ENCODE measurements at regions not wholly inside any gene's neighbourhood (a gene's known extent, or its start where the extent isn't known, plus 50 kb on each side); places are given as distances from the start of the nearest gene placed in this dataset.
"Not testable (repeated sequence)": the region's sequence is repeated elsewhere in the genome, so short reads cannot be mapped to it uniquely, and the experiment has no call there.

- Histone ChIP-seq H3K27me3 (ENCODE audit: low read depth, low read length) (no peaks in the 10 kb centered on the region), H3K9me3 (ENCODE audit: control insufficient read depth in 1 of 2, low read length in 2 of 2) (no peaks in the 10 kb centered on the region), H3K4me1 (ENCODE audit: control insufficient read depth in 1 of 2, insufficient read depth in 2 of 2, low read length in 2 of 2) (no peaks in the 10 kb centered on the region), H3K27ac (ENCODE audit: low read length) (no peak overlapping the region), H3K36me3 (ENCODE audit: control insufficient read depth in 1 of 2, insufficient read depth in 2 of 2, low read length in 2 of 2) (no peaks in the 10 kb centered on the region), H3K4me3 (ENCODE audit: low read depth in 1 of 2, low read length in 2 of 2) (no peak overlapping the region)
These were observed 1415.1 kb downstream of the KCNT2 start for GRCh38 chr1:195193134-195193533.

- H3K27me3 ChIP-seq (ENCODE audit: low read depth, low read length): no peaks in the 10 kb centered on the region
- no peaks in the 10 kb centered on the region for H3K36me3 ChIP-seq (ENCODE audit: control insufficient read depth in 1 of 2, insufficient read depth in 2 of 2, low read length in 2 of 2)
- H3K4me1 ChIP-seq (ENCODE audit: control insufficient read depth in 1 of 2, insufficient read depth in 2 of 2, low read length in 2 of 2): no peaks in the 10 kb centered on the region
- H3K4me3 ChIP-seq (ENCODE audit: low read depth in 1 of 2, low read length in 2 of 2): no peak overlapping the region
- no peaks in the 10 kb centered on the region for H3K9me3 ChIP-seq (ENCODE audit: control insufficient read depth in 1 of 2, low read length in 2 of 2)
- no peak overlapping the region for H3K27ac ChIP-seq (ENCODE audit: low read length)
These were observed 1419.4 kb downstream of the KCNT2 start for GRCh38 chr1:195188821-195189220.

- Histone ChIP-seq H3K9me3 (ENCODE audit: control insufficient read depth in 1 of 2, low read length in 2 of 2) (no peaks in the 10 kb centered on the region), H3K4me1 (ENCODE audit: control insufficient read depth in 1 of 2, insufficient read depth in 2 of 2, low read length in 2 of 2) (no peaks in the 10 kb centered on the region), H3K27ac (ENCODE audit: low read length) (no peak overlapping the region), H3K27me3 (ENCODE audit: low read depth, low read length) (no peaks in the 10 kb centered on the region), H3K36me3 (ENCODE audit: control insufficient read depth in 1 of 2, insufficient read depth in 2 of 2, low read length in 2 of 2) (no peaks in the 10 kb centered on the region), H3K4me3 (ENCODE audit: low read depth in 1 of 2, low read length in 2 of 2) (no peak overlapping the region)
These were observed 1421.7 kb downstream of the KCNT2 start for GRCh38 chr1:195186544-195186943.

GRCh38 chr1:195185736-195186135, 1422.5 kb downstream of the KCNT2 start:
- Histone ChIP-seq H3K4me1 (ENCODE audit: control insufficient read depth in 1 of 2, insufficient read depth in 2 of 2, low read length in 2 of 2) (no peaks in the 10 kb centered on the region), H3K27ac (ENCODE audit: low read length) (no peak overlapping the region), H3K27me3 (ENCODE audit: low read depth, low read length) (no peaks in the 10 kb centered on the region), H3K36me3 (ENCODE audit: control insufficient read depth in 1 of 2, insufficient read depth in 2 of 2, low read length in 2 of 2) (no peaks in the 10 kb centered on the region), H3K4me3 (ENCODE audit: low read depth in 1 of 2, low read length in 2 of 2) (no peak overlapping the region), H3K9me3 (ENCODE audit: control insufficient read depth in 1 of 2, low read length in 2 of 2) (no peaks in the 10 kb centered on the region)

GRCh38 chr1:195185321-195185720, 1422.9 kb downstream of the KCNT2 start:
- H3K27ac ChIP-seq (ENCODE audit: low read length): no peak overlapping the region
- no peaks in the 10 kb centered on the region for H3K4me1 ChIP-seq (ENCODE audit: control insufficient read depth in 1 of 2, insufficient read depth in 2 of 2, low read length in 2 of 2)
- H3K27me3 ChIP-seq (ENCODE audit: low read depth, low read length): no peaks in the 10 kb centered on the region
- no peak overlapping the region for H3K4me3 ChIP-seq (ENCODE audit: low read depth in 1 of 2, low read length in 2 of 2)
- no peaks in the 10 kb centered on the region for H3K9me3 ChIP-seq (ENCODE audit: control insufficient read depth in 1 of 2, low read length in 2 of 2)
- no peaks in the 10 kb centered on the region for H3K36me3 ChIP-seq (ENCODE audit: control insufficient read depth in 1 of 2, insufficient read depth in 2 of 2, low read length in 2 of 2)

GRCh38 chr1:195173753-195174152, 1434.5 kb downstream of the KCNT2 start:
- no peaks in the 10 kb centered on the region for H3K9me3 ChIP-seq (ENCODE audit: control insufficient read depth in 1 of 2, low read length in 2 of 2)
- H3K4me3 ChIP-seq (ENCODE audit: low read depth in 1 of 2, low read length in 2 of 2): no peak overlapping the region
- H3K27me3 ChIP-seq (ENCODE audit: low read depth, low read length): no peaks in the 10 kb centered on the region
- H3K36me3 ChIP-seq (ENCODE audit: control insufficient read depth in 1 of 2, insufficient read depth in 2 of 2, low read length in 2 of 2): no peaks in the 10 kb centered on the region
- no peaks in the 10 kb centered on the region for H3K4me1 ChIP-seq (ENCODE audit: control insufficient read depth in 1 of 2, insufficient read depth in 2 of 2, low read length in 2 of 2)
- no peak overlapping the region for H3K27ac ChIP-seq (ENCODE audit: low read length)

- not testable (repeated sequence) for H3K4me3 ChIP-seq (ENCODE audit: low read depth in 1 of 2, low read length in 2 of 2); H3K27me3 ChIP-seq (ENCODE audit: low read depth, low read length); H3K36me3 ChIP-seq (ENCODE audit: control insufficient read depth in 1 of 2, insufficient read depth in 2 of 2, low read length in 2 of 2); H3K27ac ChIP-seq (ENCODE audit: low read length); H3K4me1 ChIP-seq (ENCODE audit: control insufficient read depth in 1 of 2, insufficient read depth in 2 of 2, low read length in 2 of 2); H3K9me3 ChIP-seq (ENCODE audit: control insufficient read depth in 1 of 2, low read length in 2 of 2)
These were observed 1448.4 kb downstream of the KCNT2 start for GRCh38 chr1:195159795-195160194.

- H3K27me3 ChIP-seq (ENCODE audit: low read depth, low read length): no peaks in the 10 kb centered on the region
- no peaks in the 10 kb centered on the region for H3K4me1 ChIP-seq (ENCODE audit: control insufficient read depth in 1 of 2, insufficient read depth in 2 of 2, low read length in 2 of 2)
- no peak overlapping the region for H3K27ac ChIP-seq (ENCODE audit: low read length)
- no peaks in the 10 kb centered on the region for H3K9me3 ChIP-seq (ENCODE audit: control insufficient read depth in 1 of 2, low read length in 2 of 2)
- no peaks in the 10 kb centered on the region for H3K36me3 ChIP-seq (ENCODE audit: control insufficient read depth in 1 of 2, insufficient read depth in 2 of 2, low read length in 2 of 2)
- no peak overlapping the region for H3K4me3 ChIP-seq (ENCODE audit: low read depth in 1 of 2, low read length in 2 of 2)
These were observed 1450.1 kb downstream of the KCNT2 start for GRCh38 chr1:195158091-195158490.

- no peak overlapping the region for H3K4me3 ChIP-seq (ENCODE audit: low read depth in 1 of 2, low read length in 2 of 2)
- H3K9me3 ChIP-seq (ENCODE audit: control insufficient read depth in 1 of 2, low read length in 2 of 2): no peaks in the 10 kb centered on the region
- H3K36me3 ChIP-seq (ENCODE audit: control insufficient read depth in 1 of 2, insufficient read depth in 2 of 2, low read length in 2 of 2): no peaks in the 10 kb centered on the region
- H3K4me1 ChIP-seq (ENCODE audit: control insufficient read depth in 1 of 2, insufficient read depth in 2 of 2, low read length in 2 of 2): no peaks in the 10 kb centered on the region
- no peaks in the 10 kb centered on the region for H3K27me3 ChIP-seq (ENCODE audit: low read depth, low read length)
- H3K27ac ChIP-seq (ENCODE audit: low read length): no peak overlapping the region
These were observed 1455.1 kb downstream of the KCNT2 start for GRCh38 chr1:195153107-195153506.

GRCh38 chr1:195150768-195151167, 1457.5 kb downstream of the KCNT2 start:
- Histone ChIP-seq H3K27ac (ENCODE audit: low read length) (no peak overlapping the region), H3K4me3 (ENCODE audit: low read depth in 1 of 2, low read length in 2 of 2) (no peak overlapping the region), H3K4me1 (ENCODE audit: control insufficient read depth in 1 of 2, insufficient read depth in 2 of 2, low read length in 2 of 2) (no peaks in the 10 kb centered on the region), H3K36me3 (ENCODE audit: control insufficient read depth in 1 of 2, insufficient read depth in 2 of 2, low read length in 2 of 2) (no peaks in the 10 kb centered on the region), H3K9me3 (ENCODE audit: control insufficient read depth in 1 of 2, low read length in 2 of 2) (no peaks in the 10 kb centered on the region), H3K27me3 (ENCODE audit: low read depth, low read length) (no peaks in the 10 kb centered on the region)

GRCh38 chr1:195141294-195141693, 1466.9 kb downstream of the KCNT2 start:
- H3K27ac ChIP-seq (ENCODE audit: low read length): no peak overlapping the region
- H3K4me1 ChIP-seq (ENCODE audit: control insufficient read depth in 1 of 2, insufficient read depth in 2 of 2, low read length in 2 of 2): no peaks in the 10 kb centered on the region
- H3K27me3 ChIP-seq (ENCODE audit: low read depth, low read length): no peaks in the 10 kb centered on the region
- no peak overlapping the region for H3K4me3 ChIP-seq (ENCODE audit: low read depth in 1 of 2, low read length in 2 of 2)
- peaks cover 0 to 13% of the 10 kb centered on the region in 2 donors for H3K9me3 ChIP-seq (ENCODE audit: control insufficient read depth in 1 of 2, low read length in 2 of 2)
- no peaks in the 10 kb centered on the region for H3K36me3 ChIP-seq (ENCODE audit: control insufficient read depth in 1 of 2, insufficient read depth in 2 of 2, low read length in 2 of 2)

GRCh38 chr1:195130598-195130997, 1477.6 kb downstream of the KCNT2 start:
- Histone ChIP-seq H3K36me3 (ENCODE audit: control insufficient read depth in 1 of 2, insufficient read depth in 2 of 2, low read length in 2 of 2) (no peaks in the 10 kb centered on the region), H3K9me3 (ENCODE audit: control insufficient read depth in 1 of 2, low read length in 2 of 2) (peaks cover 0 to 3% of the 10 kb centered on the region in 2 donors), H3K4me1 (ENCODE audit: control insufficient read depth in 1 of 2, insufficient read depth in 2 of 2, low read length in 2 of 2) (no peaks in the 10 kb centered on the region), H3K4me3 (ENCODE audit: low read depth in 1 of 2, low read length in 2 of 2) (no peak overlapping the region), H3K27me3 (ENCODE audit: low read depth, low read length) (no peaks in the 10 kb centered on the region), H3K27ac (ENCODE audit: low read length) (no peak overlapping the region)
